Activated CD8-positive, alpha-beta T cell treated with anti-CD3 and anti-CD28 coated beads, Interleukin-2, amount 10 ng/mL, durations not matched to agents 7 days and 5 days (primary cell): ENCODE measurements at regions not wholly inside any gene's neighbourhood (a gene's known extent, or its start where the extent isn't known, plus 50 kb on each side); places are given as distances from the start of the nearest gene placed in this dataset.
"Not testable (repeated sequence)": the region's sequence is repeated elsewhere in the genome, so short reads cannot be mapped to it uniquely, and the experiment has no call there.

ENCODE experiments used
- ATAC-seq: fragments of 150-1000 bp; cut with Tn5 transposase; one replicate; pipeline ENCODE4 v1.10.0; 2021; ENCODE audit warnings: moderate library complexity
- CTCF ChIA-PET: fragments of 350-600 bp; sonication (Branson Sonifier 250); formaldehyde crosslinking; loops from one replicate; lab custom pipeline; 2021; ENCODE audit warnings: antibody characterized with exemption; lab: Charles Lee
- POLR2A ChIA-PET: fragments of 350-600 bp; sonication (Branson Sonifier 250); formaldehyde crosslinking; loops from one replicate; lab custom pipeline; 2021; ENCODE audit warnings: antibody characterized with exemption; lab: Charles Lee
- DNase-seq: peaks from one replicate; pipeline ENCODE4 v3.0.0-alpha.2; 2020
- H3K27ac Mint-ChIP-seq: one replicate; pipeline ENCODE4 v1.8.0; 2021; ENCODE audit warnings: mild to moderate bottlenecking, mixed read lengths
- H3K27me3 Mint-ChIP-seq: one replicate; pipeline ENCODE4 v1.8.0; 2021; ENCODE audit warnings: low read depth, mixed read lengths
- H3K36me3 Mint-ChIP-seq: one replicate; pipeline ENCODE4 v1.8.0; 2021; ENCODE audit warnings: low read depth, mixed read lengths
- H3K4me1 Mint-ChIP-seq: one replicate; pipeline ENCODE4 v1.8.0; 2021; ENCODE audit warnings: low read depth, mixed read lengths
- H3K4me3 Mint-ChIP-seq: one replicate; pipeline ENCODE4 v1.8.0; 2021; ENCODE audit warnings: mild to moderate bottlenecking, mixed read lengths
- H3K9me3 Mint-ChIP-seq: one replicate; pipeline ENCODE4 v1.8.0; 2022; ENCODE audit warnings: mixed read lengths; ENCODE audit not compliant: insufficient read depth

DNA sequence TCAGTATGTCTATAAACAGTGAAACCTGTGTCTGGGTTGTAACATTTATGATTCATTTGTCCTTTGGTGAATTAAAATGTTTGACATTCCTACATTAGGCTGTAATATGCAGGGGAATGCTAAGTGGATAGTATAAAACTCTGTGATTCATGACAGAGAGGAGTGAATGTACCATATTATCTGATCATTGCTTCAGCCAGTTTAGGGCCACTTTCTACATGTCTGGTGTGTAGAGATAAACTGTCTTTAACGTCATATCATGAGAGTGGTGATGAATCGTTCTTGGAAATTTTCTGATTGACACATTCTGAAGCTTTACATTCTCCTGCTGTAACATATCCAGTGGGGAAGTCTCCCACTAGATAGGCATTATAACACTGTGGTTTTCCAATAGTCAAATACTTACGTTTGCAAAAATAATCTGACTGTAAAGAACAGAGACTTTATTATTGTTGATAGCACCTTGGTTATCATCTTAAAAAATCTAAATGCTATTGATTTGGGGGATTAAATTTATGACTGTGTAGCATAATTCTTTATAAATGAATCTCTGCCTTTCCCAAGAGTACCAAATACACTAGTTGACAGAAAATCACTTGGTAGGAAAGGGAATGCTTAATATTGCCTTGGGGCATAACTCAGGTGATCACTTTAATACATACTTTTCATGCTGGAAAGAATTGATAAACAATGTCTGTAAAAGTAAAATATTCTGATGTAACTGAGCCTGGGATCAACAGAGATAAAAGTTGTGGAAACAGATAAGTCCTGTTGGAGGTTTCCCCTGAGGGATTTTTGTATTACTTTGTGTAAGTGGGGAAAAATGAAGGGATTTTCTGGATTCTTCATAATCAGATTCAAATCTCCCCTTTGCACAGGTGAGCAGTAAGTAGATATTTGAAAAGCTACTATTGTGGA, 427.9 kb downstream of the JRKL start:
- Mint-ChIP-seq H3K4me1 (no peaks in the 10 kb centered on the region), H3K27ac (no peak overlapping the region), H3K4me3 (no peak overlapping the region), H3K9me3 (peaks cover 3% of the 10 kb centered on the region), H3K36me3 (no peaks in the 10 kb centered on the region), H3K27me3 (no peaks in the 10 kb centered on the region)
- DNase-seq (no peak), ATAC-seq (no peak)
- CTCF ChIA-PET: no interaction called here
- POLR2A ChIA-PET: no interaction called here

DNA sequence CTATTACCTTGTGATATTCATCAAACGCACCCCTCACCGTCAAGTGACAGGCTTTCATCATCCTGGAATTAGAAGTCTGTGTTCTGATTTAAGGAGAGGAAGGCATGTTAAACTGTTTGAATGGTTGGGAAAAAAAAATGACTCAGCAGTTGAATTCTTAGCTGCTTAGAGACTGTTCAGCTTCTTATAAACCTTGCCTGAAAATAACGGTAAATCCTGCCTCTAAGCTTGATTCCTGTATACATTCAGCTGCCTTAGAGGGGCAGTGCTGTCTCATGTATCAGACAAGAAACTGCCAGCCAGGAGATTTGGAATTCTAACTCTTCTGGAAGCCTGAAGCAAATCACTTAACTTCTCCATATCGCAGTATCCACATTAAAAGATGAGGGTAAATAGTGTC, 437.4 kb downstream of the JRKL start:
- ChIA-PET CTCF (no interaction called here), POLR2A (no interaction called here)
- no peaks in the 10 kb centered on the region for H3K27me3 Mint-ChIP-seq
- DNase-seq (no peak), ATAC-seq (no peak)
- H3K36me3 Mint-ChIP-seq: no peaks in the 10 kb centered on the region
- no peak overlapping the region for H3K27ac Mint-ChIP-seq
- H3K4me3 Mint-ChIP-seq: no peak overlapping the region
- H3K9me3 Mint-ChIP-seq: no peaks in the 10 kb centered on the region
- H3K4me1 Mint-ChIP-seq: no peaks in the 10 kb centered on the region

DNA sequence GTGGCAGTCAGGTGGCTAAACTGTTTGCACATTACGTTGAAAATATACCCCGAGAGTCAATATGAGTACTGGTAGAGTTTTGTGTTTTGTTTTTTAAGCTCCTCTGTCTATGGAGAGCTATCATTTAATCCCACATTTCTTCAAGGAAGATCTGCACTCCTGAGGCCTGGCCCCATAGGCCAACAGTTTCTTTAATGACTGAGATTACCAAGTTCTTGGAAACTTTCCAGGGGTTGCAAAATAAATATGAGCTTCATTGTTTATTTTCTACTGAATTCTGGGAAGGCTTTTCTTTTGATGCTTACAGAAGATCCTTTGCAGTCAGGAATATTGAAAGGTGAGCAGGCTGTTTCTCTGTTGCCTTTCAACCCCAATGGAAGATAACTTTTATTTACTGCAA, 452.0 kb downstream of the JRKL start:
- ChIA-PET POLR2A (no interaction called here), CTCF (no interaction called here)
- no peaks in the 10 kb centered on the region for H3K36me3 Mint-ChIP-seq
- no peak for ATAC-seq
- no peak for DNase-seq
- H3K4me3 Mint-ChIP-seq: no peak overlapping the region
- H3K27ac Mint-ChIP-seq: no peak overlapping the region
- H3K27me3 Mint-ChIP-seq: no peaks in the 10 kb centered on the region
- H3K4me1 Mint-ChIP-seq: no peaks in the 10 kb centered on the region
- no peaks in the 10 kb centered on the region for H3K9me3 Mint-ChIP-seq

DNA sequence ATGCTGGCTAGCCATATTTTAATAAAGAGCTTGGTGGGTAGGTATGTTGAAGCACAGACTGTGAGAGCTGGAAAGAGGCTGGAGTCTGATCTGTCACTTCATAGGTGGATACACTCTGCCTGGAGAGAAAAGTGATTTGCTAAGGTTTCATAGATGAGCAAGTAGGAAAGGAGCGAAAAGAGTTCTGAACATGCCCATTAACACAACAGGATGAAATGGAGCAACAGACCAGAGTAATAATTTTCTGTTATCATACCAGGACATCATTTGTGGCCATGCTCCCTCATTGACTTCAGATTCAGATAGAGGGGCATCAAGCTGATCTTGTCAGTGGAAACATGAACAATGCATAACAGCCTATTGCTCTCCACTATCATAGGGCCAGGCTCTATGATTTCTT, 452.9 kb downstream of the JRKL start:
- H3K4me3 Mint-ChIP-seq: no peak overlapping the region
- H3K27ac Mint-ChIP-seq: no peak overlapping the region
- ATAC-seq (no peak), DNase-seq (no peak)
- CTCF ChIA-PET: no interaction called here
- no peaks in the 10 kb centered on the region for H3K27me3 Mint-ChIP-seq
- H3K9me3 Mint-ChIP-seq: no peaks in the 10 kb centered on the region
- POLR2A ChIA-PET: no interaction called here
- H3K4me1 Mint-ChIP-seq: no peaks in the 10 kb centered on the region
- H3K36me3 Mint-ChIP-seq: no peaks in the 10 kb centered on the region

DNA sequence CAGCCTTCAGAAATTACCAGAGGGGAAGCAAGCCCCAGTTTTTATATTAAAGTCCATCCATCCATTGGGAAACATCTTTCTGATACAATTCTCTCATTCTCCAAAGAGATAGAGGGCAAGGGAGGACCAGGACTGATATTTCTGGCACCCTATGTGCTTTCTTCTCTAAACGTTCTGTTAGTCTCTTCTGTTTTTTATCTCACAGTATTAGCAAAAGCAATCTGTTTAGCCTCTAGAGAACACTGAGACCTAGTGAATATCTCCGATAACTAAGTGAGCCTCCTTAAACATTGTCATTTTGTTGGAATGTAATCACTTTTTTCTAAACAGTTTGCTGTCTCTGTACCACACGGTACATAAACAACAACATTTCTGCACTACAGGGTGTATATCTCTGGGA, 464.6 kb downstream of the JRKL start:
- CTCF ChIA-PET: no interaction called here
- Mint-ChIP-seq H3K27me3 (no peaks in the 10 kb centered on the region), H3K36me3 (no peaks in the 10 kb centered on the region), H3K9me3 (no peaks in the 10 kb centered on the region), H3K27ac (no peak overlapping the region), H3K4me3 (no peak overlapping the region), H3K4me1 (no peaks in the 10 kb centered on the region)
- DNase-seq (no peak), ATAC-seq (no peak)
- POLR2A ChIA-PET: no interaction called here

DNA sequence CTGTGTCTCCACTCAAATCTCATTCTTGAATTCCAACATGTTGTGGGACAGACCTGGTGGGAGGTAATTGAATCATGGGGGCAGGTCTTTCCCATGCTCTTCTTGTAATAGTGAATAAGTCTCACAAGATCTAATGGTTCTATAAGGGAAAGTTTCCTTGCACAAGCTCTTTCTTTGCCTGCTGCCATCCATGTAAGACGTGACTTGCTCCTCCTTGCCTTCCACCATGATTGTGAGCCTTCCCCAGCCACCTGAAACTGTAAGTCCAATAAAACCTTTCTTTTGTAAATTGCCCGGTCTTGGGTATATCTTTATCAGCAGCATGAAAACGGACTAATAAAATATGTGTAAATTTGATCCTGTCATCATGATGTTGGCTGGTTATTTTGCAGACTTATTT, 471.9 kb downstream of the JRKL start:
- H3K27me3 Mint-ChIP-seq, H3K4me1 Mint-ChIP-seq, DNase-seq, H3K36me3 Mint-ChIP-seq, H3K9me3 Mint-ChIP-seq, H3K4me3 Mint-ChIP-seq, ATAC-seq, POLR2A ChIA-PET, H3K27ac Mint-ChIP-seq, CTCF ChIA-PET: not testable (repeated sequence)

DNA sequence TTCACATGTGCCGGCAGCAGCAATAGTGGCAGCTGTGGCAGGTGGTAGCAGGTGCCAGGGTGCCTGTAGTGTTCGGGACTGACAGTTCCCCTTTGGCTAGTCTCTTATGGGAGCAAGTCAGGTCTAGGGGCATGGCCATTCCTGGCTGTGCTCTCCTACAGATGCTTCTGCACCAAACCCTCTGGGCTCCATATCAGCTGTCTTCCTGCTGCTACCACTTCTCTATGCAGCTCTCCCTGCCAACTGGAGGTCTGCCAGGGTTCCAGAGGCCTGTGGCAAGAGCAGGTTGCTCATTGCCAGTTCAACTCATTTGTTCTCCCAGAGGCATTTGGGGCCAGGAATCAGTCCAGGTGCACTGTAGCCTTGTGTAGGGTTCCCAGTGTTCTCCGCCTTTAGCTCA, 473.7 kb downstream of the JRKL start:
- CTCF ChIA-PET: no interaction called here
- H3K27ac Mint-ChIP-seq: no peak overlapping the region
- no peaks in the 10 kb centered on the region for H3K36me3 Mint-ChIP-seq
- no peaks in the 10 kb centered on the region for H3K4me1 Mint-ChIP-seq
- H3K27me3 Mint-ChIP-seq: no peaks in the 10 kb centered on the region
- no peak overlapping the region for H3K4me3 Mint-ChIP-seq
- DNase-seq: no peak
- peaks cover 5% of the 10 kb centered on the region for H3K9me3 Mint-ChIP-seq
- POLR2A ChIA-PET: no interaction called here
- ATAC-seq: no peak

DNA sequence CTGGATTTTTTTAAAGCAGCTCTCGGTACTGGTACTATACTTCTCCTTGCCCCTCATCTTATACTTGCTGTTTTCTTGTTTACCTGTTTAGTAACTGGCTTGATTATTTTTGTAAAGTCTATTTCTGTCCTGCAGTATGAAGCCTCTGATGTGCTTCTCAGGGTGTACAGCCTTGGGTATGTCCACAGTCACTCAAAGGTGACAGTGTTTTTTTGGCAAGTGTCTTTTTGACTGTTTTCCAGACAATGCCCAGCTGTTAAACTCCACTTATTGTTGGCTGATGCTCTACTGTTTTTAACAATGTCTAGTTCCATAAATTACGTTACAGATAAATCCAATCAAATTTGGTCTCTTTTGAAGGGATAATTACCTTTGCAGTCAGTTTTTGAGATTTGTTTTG, 475.2 kb downstream of the JRKL start:
- POLR2A ChIA-PET: no interaction called here
- DNase-seq: no peak
- Mint-ChIP-seq H3K9me3 (peaks cover 5% of the 10 kb centered on the region), H3K27me3 (no peaks in the 10 kb centered on the region), H3K4me1 (no peaks in the 10 kb centered on the region), H3K27ac (no peak overlapping the region), H3K36me3 (no peaks in the 10 kb centered on the region), H3K4me3 (no peak overlapping the region)
- CTCF ChIA-PET: no interaction called here
- ATAC-seq: no peak

DNA sequence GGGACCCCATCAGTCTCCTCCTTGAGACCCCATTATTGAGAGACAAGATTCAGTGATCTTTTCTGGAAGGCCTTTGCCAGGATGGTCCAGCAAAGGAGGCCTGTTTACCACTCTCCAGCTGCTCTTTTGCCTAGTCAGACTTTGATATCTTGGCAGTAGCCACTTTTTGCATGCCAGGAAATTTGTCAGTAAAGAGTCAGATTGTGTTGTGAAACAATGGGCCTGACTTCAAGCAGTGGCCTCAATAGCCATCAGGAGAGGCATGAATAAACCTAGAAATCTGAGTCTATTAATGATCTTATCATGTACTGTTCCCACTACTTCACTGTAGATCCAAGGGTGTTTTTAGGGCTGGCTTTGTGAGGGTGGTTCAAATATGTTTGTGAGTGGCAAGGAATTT, 479.4 kb downstream of the JRKL start:
- H3K36me3 Mint-ChIP-seq: no peaks in the 10 kb centered on the region
- no peaks in the 10 kb centered on the region for H3K27me3 Mint-ChIP-seq
- CTCF ChIA-PET: no interaction called here
- POLR2A ChIA-PET: no interaction called here
- ATAC-seq (no peak), DNase-seq (no peak)
- H3K4me3 Mint-ChIP-seq: no peak overlapping the region
- peaks cover 5% of the 10 kb centered on the region for H3K9me3 Mint-ChIP-seq
- no peak overlapping the region for H3K27ac Mint-ChIP-seq
- H3K4me1 Mint-ChIP-seq: no peaks in the 10 kb centered on the region

DNA sequence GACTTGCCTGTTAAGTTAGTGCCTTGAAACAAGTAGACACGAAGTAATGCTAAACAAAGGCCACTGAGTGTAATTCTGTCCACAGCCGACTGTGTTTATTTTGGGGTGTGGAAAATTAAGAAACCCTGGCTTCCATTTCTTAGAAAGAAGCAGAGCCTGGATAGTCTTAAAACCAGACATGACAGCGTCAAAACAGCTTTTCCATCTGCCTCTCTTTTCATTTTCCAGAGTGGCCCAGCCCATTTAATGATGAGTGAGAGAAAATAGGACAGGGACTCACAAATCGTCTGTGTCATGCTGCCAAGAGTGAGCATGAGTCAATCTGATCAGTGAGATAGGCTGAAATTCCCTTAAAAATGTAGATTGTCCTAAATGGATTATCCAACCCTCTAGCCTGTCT, 485.9 kb downstream of the JRKL start:
- DNase-seq (no peak), ATAC-seq (no peak)
- Mint-ChIP-seq H3K9me3 (peaks cover 6% of the 10 kb centered on the region), H3K4me3 (no peak overlapping the region), H3K27me3 (no peaks in the 10 kb centered on the region), H3K4me1 (no peaks in the 10 kb centered on the region), H3K36me3 (no peaks in the 10 kb centered on the region), H3K27ac (no peak overlapping the region)
- POLR2A ChIA-PET: no interaction called here
- CTCF ChIA-PET: no interaction called here

DNA sequence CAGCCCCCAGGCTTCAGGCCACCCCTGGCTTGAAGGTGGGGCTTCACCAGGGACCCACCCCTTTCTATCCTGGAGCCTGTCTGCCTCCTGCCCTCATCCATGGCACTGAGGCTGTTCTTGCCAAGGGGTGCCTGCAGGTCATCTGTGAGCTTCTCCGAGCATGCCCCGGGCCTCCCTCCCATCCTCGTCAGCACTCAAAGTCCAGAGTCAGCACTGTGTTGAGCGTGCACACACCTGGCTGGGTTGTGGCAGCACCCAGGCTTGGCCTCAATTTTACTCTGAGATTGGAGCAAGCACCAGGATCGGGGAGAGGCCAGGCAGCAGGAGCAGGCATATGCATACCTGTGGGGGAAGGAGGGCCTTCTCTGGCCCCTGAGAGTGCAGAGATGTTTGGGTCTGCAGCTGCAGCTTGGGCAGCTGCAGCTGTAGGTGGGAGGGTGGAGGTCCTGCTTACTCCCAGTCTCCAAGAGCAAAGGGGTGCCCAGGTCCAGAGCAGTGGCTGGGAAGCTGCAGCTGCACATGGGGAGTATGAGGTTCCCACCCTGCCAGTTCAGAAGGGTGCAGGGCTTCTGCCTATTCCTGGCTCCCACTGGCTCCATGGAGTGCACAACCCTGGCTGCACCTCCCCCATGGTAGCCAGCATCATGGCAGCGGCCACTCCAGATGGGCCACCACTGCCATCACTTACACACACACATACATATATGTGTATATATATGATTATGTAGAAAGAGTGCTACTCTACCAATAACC, 488.7 kb downstream of the JRKL start:
- H3K27me3 Mint-ChIP-seq: no peaks in the 10 kb centered on the region
- no peaks in the 10 kb centered on the region for H3K4me1 Mint-ChIP-seq
- peaks cover 6% of the 10 kb centered on the region for H3K9me3 Mint-ChIP-seq
- H3K27ac Mint-ChIP-seq: no peak overlapping the region
- ChIA-PET CTCF (no interaction called here), POLR2A (no interaction called here)
- DNase-seq (no peak), ATAC-seq (no peak)
- H3K36me3 Mint-ChIP-seq: no peaks in the 10 kb centered on the region
- no peak overlapping the region for H3K4me3 Mint-ChIP-seq

DNA sequence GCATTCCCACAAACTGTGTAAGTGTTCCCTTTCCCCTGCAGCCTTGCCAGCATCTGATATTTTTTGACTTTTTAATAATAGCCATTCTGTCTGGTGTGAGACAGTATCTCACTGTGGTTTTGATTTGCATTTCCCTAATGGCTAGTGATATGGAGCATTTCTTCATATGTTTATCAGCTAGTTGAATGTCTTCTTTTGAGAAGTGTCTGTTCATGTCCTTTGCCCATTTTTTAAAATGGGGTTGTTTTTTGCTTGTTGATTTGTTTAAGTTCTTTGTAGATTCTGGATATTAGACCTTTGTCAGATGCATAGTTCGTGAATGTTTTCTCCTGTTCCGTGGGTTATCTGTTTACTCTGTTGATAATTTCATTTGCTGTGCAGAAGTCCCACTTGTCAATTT, 492.8 kb downstream of the JRKL start:
- CTCF ChIA-PET, H3K36me3 Mint-ChIP-seq, POLR2A ChIA-PET: not testable (repeated sequence)

More for the DNA sequence above, 492.8 kb downstream of the JRKL start:
- not testable (repeated sequence) for ATAC-seq, DNase-seq, H3K4me3 Mint-ChIP-seq, H3K27me3 Mint-ChIP-seq, H3K27ac Mint-ChIP-seq, H3K4me1 Mint-ChIP-seq, H3K9me3 Mint-ChIP-seq
